ENCODE measurements at regions not wholly inside any gene's neighbourhood (a gene's known extent, or its start where the extent isn't known, plus 50 kb on each side); places are given as distances from the start of the nearest gene placed in this dataset.
A peak's percentile ranks its signal among the peaks of the same experiment; 100 is the strongest.

GRCh38 chr3:87358066-87358465, 81.7 kb upstream of the POU1F1 start:
- Histone ChIP-seq H2BK120ac (ENCODE audit: low read depth, low read length) (no peak overlapping the region), H3K4me2 (ENCODE audit: insufficient read depth, low read length, poor library complexity, severe bottlenecking) (no peak overlapping the region), H3K36me3 (replicated peaks in 1 of 2; ENCODE audit: control insufficient read depth in 2 of 2, insufficient read depth in 2 of 2, low read length in 2 of 2) (no peaks in the 10 kb centered on the region), H3K4me3 (ENCODE audit: low read length in 2 of 2) (no peak overlapping the region), H4K8ac (ENCODE audit: low read depth, low read length) (no peak overlapping the region), H3K27ac (replicated peaks; ENCODE audit: low read length) (no peak overlapping the region), H4K91ac (ENCODE audit: low read depth, low read length, poor library complexity) (no peak overlapping the region), H3K27me3 (ENCODE audit: control insufficient read depth in 3 of 3, insufficient read depth in 3 of 3, low read depth in 1 of 3, low read length in 3 of 3) (no peaks in the 10 kb centered on the region), H3K14ac (ENCODE audit: low read length) (no peak overlapping the region), H3K9me3 (replicated peaks in 1 of 2; ENCODE audit: control insufficient read depth in 2 of 2, insufficient read depth in 1 of 2, low read depth in 1 of 2, low read length in 2 of 2) (no peaks in the 10 kb centered on the region), H3K4ac (ENCODE audit: low read length) (no peak overlapping the region), H2AK5ac (ENCODE audit: low read depth, low read length) (no peak overlapping the region), H3K79me1 (ENCODE audit: low read depth, low read length) (no peaks in the 10 kb centered on the region), H2BK5ac (ENCODE audit: low read length) (no peak overlapping the region), H3K18ac (ENCODE audit: low read length) (no peak overlapping the region), H2BK12ac (ENCODE audit: low read length) (no peak overlapping the region), H3K23ac (ENCODE audit: low read depth, low read length, poor library complexity) (no peak overlapping the region), H3K4me1 (ENCODE audit: control insufficient read depth in 2 of 2, insufficient read depth in 1 of 2, low read depth in 1 of 2, low read length in 2 of 2) (no peaks in the 10 kb centered on the region), H2AFZ (ENCODE audit: low read length) (no peak overlapping the region), H2BK15ac (ENCODE audit: low read length) (no peak overlapping the region), H3K9ac (ENCODE audit: low read depth, low read length, poor library complexity) (no peak overlapping the region)
- DNase-seq (ENCODE audit: low spot score) = no peak
- WGBS, 2 donors (ENCODE audit: extremely low coverage in 2 of 2, insufficient read length in 2 of 2, insufficient replicate concordance in 1 of 2) = no CpG with 5 or more reads among the region's 2 CpGs

- H3K36me3 ChIP-seq (replicated peaks in 1 of 2; ENCODE audit: control insufficient read depth in 2 of 2, insufficient read depth in 2 of 2, low read length in 2 of 2) = no peaks in the 10 kb centered on the region
- no peak overlapping the region for H3K27ac ChIP-seq (replicated peaks; ENCODE audit: low read length)
- H3K18ac ChIP-seq (ENCODE audit: low read length) = no peak overlapping the region
- no peaks in the 10 kb centered on the region for H3K9me3 ChIP-seq (replicated peaks in 1 of 2; ENCODE audit: control insufficient read depth in 2 of 2, insufficient read depth in 1 of 2, low read depth in 1 of 2, low read length in 2 of 2)
- H2BK120ac ChIP-seq (ENCODE audit: low read depth, low read length) = no peak overlapping the region
- H3K9ac ChIP-seq (ENCODE audit: low read depth, low read length, poor library complexity) = no peak overlapping the region
- no peak overlapping the region for H3K4me3 ChIP-seq (ENCODE audit: low read length in 2 of 2)
- H3K4me1 ChIP-seq (ENCODE audit: control insufficient read depth in 2 of 2, insufficient read depth in 1 of 2, low read depth in 1 of 2, low read length in 2 of 2) = no peaks in the 10 kb centered on the region
- H2BK12ac ChIP-seq (ENCODE audit: low read length) = no peak overlapping the region
- H3K14ac ChIP-seq (ENCODE audit: low read length) = no peak overlapping the region
- no peak overlapping the region for H3K4me2 ChIP-seq (ENCODE audit: insufficient read depth, low read length, poor library complexity, severe bottlenecking)
- H3K27me3 ChIP-seq (ENCODE audit: control insufficient read depth in 3 of 3, insufficient read depth in 3 of 3, low read depth in 1 of 3, low read length in 3 of 3) = no peaks in the 10 kb centered on the region
- H2BK15ac ChIP-seq (ENCODE audit: low read length) = no peak overlapping the region
- no peaks in the 10 kb centered on the region for H3K79me1 ChIP-seq (ENCODE audit: low read depth, low read length)
- no peak overlapping the region for H3K23ac ChIP-seq (ENCODE audit: low read depth, low read length, poor library complexity)
- H2AK5ac ChIP-seq (ENCODE audit: low read depth, low read length) = no peak overlapping the region
- no peak overlapping the region for H2AFZ ChIP-seq (ENCODE audit: low read length)
- no peak overlapping the region for H4K91ac ChIP-seq (ENCODE audit: low read depth, low read length, poor library complexity)
- no peak overlapping the region for H3K4ac ChIP-seq (ENCODE audit: low read length)
- no peak for DNase-seq (ENCODE audit: low spot score)
- no peak overlapping the region for H2BK5ac ChIP-seq (ENCODE audit: low read length)
- no peak overlapping the region for H4K8ac ChIP-seq (ENCODE audit: low read depth, low read length)
Observed at GRCh38 chr3:87354398-87354797, 78.0 kb upstream of the POU1F1 start.

- no CpG with 5 or more reads among the region's 1 CpG for WGBS, 2 donors (ENCODE audit: extremely low coverage in 2 of 2, insufficient read length in 2 of 2, insufficient replicate concordance in 1 of 2)
- H3K4ac ChIP-seq (ENCODE audit: low read length) = no peak overlapping the region
- no peak overlapping the region for H3K27ac ChIP-seq (replicated peaks; ENCODE audit: low read length)
- H4K91ac ChIP-seq (ENCODE audit: low read depth, low read length, poor library complexity) = no peak overlapping the region
- no peak overlapping the region for H4K8ac ChIP-seq (ENCODE audit: low read depth, low read length)
- no peak overlapping the region for H3K14ac ChIP-seq (ENCODE audit: low read length)
- no peaks in the 10 kb centered on the region for H3K79me1 ChIP-seq (ENCODE audit: low read depth, low read length)
- no peak overlapping the region for H2BK12ac ChIP-seq (ENCODE audit: low read length)
- no peak overlapping the region for H3K4me2 ChIP-seq (ENCODE audit: insufficient read depth, low read length, poor library complexity, severe bottlenecking)
- no peaks in the 10 kb centered on the region for H3K9me3 ChIP-seq (replicated peaks in 1 of 2; ENCODE audit: control insufficient read depth in 2 of 2, insufficient read depth in 1 of 2, low read depth in 1 of 2, low read length in 2 of 2)
- no peak for DNase-seq (ENCODE audit: low spot score)
- no peak overlapping the region for H2BK15ac ChIP-seq (ENCODE audit: low read length)
- H2AK5ac ChIP-seq (ENCODE audit: low read depth, low read length) = no peak overlapping the region
- no peaks in the 10 kb centered on the region for H3K27me3 ChIP-seq (ENCODE audit: control insufficient read depth in 3 of 3, insufficient read depth in 3 of 3, low read depth in 1 of 3, low read length in 3 of 3)
- H3K4me3 ChIP-seq (ENCODE audit: low read length in 2 of 2) = no peak overlapping the region
- H2AFZ ChIP-seq (ENCODE audit: low read length) = no peak overlapping the region
- H3K36me3 ChIP-seq (replicated peaks in 1 of 2; ENCODE audit: control insufficient read depth in 2 of 2, insufficient read depth in 2 of 2, low read length in 2 of 2) = no peaks in the 10 kb centered on the region
- H2BK5ac ChIP-seq (ENCODE audit: low read length) = no peak overlapping the region
- H3K18ac ChIP-seq (ENCODE audit: low read length) = no peak overlapping the region
- H3K9ac ChIP-seq (ENCODE audit: low read depth, low read length, poor library complexity) = no peak overlapping the region
- no peak overlapping the region for H3K23ac ChIP-seq (ENCODE audit: low read depth, low read length, poor library complexity)
- no peak overlapping the region for H2BK120ac ChIP-seq (ENCODE audit: low read depth, low read length)
- H3K4me1 ChIP-seq (ENCODE audit: control insufficient read depth in 2 of 2, insufficient read depth in 1 of 2, low read depth in 1 of 2, low read length in 2 of 2) = no peaks in the 10 kb centered on the region
Observed at GRCh38 chr3:87351937-87352336, 75.6 kb upstream of the POU1F1 start.

GRCh38 chr3:87350367-87351199, 74.2 kb upstream of the POU1F1 start:
- peak; percentile 43 for DNase-seq (ENCODE audit: low spot score)

More at GRCh38 chr3:87350367-87351199, 74.2 kb upstream of the POU1F1 start:
- no CpG with 5 or more reads among the region's 9 CpGs for WGBS, 2 donors (ENCODE audit: extremely low coverage in 2 of 2, insufficient read length in 2 of 2, insufficient replicate concordance in 1 of 2)
- Histone ChIP-seq H3K23ac (ENCODE audit: low read depth, low read length, poor library complexity) (no peak overlapping the region), H3K36me3 (replicated peaks in 1 of 2; ENCODE audit: control insufficient read depth in 2 of 2, insufficient read depth in 2 of 2, low read length in 2 of 2) (no peaks in the 10 kb centered on the region), H4K8ac (ENCODE audit: low read depth, low read length) (no peak overlapping the region), H3K14ac (ENCODE audit: low read length) (no peak overlapping the region), H3K27me3 (ENCODE audit: control insufficient read depth in 3 of 3, insufficient read depth in 3 of 3, low read depth in 1 of 3, low read length in 3 of 3) (no peaks in the 10 kb centered on the region), H2AFZ (ENCODE audit: low read length) (no peak overlapping the region), H3K9ac (ENCODE audit: low read depth, low read length, poor library complexity) (no peak overlapping the region), H4K91ac (ENCODE audit: low read depth, low read length, poor library complexity) (no peak overlapping the region), H3K9me3 (replicated peaks in 1 of 2; ENCODE audit: control insufficient read depth in 2 of 2, insufficient read depth in 1 of 2, low read depth in 1 of 2, low read length in 2 of 2) (no peaks in the 10 kb centered on the region), H2BK5ac (ENCODE audit: low read length) (no peak overlapping the region), H2BK15ac (ENCODE audit: low read length) (no peak overlapping the region), H2BK120ac (ENCODE audit: low read depth, low read length) (no peak overlapping the region), H3K18ac (ENCODE audit: low read length) (no peak overlapping the region), H3K4me2 (ENCODE audit: insufficient read depth, low read length, poor library complexity, severe bottlenecking) (no peak overlapping the region), H2AK5ac (ENCODE audit: low read depth, low read length) (no peak overlapping the region), H3K27ac (replicated peaks; ENCODE audit: low read length) (no peak overlapping the region), H3K4ac (ENCODE audit: low read length) (no peak overlapping the region), H3K4me3 (ENCODE audit: low read length in 2 of 2) (no peak overlapping the region), H3K79me1 (ENCODE audit: low read depth, low read length) (no peaks in the 10 kb centered on the region), H2BK12ac (ENCODE audit: low read length) (no peak overlapping the region), H3K4me1 (ENCODE audit: control insufficient read depth in 2 of 2, insufficient read depth in 1 of 2, low read depth in 1 of 2, low read length in 2 of 2) (no peaks in the 10 kb centered on the region)
